GM19043 (cell line): ENCODE measurements at regions not wholly inside any gene's neighbourhood (a gene's known extent, or its start where the extent isn't known, plus 50 kb on each side); places are given as distances from the start of the nearest gene placed in this dataset.

Experiments
- ATAC-seq: cut with Tn5 transposase; IDR thresholded peaks from one replicate; pipeline ENCODE4 v1.9.1; 2021; ENCODE audit warnings: low read depth; ENCODE audit not compliant: unreplicated experiment

GRCh38 chr2:183214680-183215079 is 90.4 kb downstream of the NUP35 start:
- peak; percentile 73 for ATAC-seq

GRCh38 chr2:183215917-183216316 is 91.7 kb downstream of the NUP35 start:
- no peak for ATAC-seq

GRCh38 chr2:183219888-183220287 is 95.6 kb downstream of the NUP35 start:
- no peak for ATAC-seq

- ATAC-seq: no peak
Measured at GRCh38 chr2:183222751-183223150, 98.5 kb downstream of the NUP35 start.

DNA sequence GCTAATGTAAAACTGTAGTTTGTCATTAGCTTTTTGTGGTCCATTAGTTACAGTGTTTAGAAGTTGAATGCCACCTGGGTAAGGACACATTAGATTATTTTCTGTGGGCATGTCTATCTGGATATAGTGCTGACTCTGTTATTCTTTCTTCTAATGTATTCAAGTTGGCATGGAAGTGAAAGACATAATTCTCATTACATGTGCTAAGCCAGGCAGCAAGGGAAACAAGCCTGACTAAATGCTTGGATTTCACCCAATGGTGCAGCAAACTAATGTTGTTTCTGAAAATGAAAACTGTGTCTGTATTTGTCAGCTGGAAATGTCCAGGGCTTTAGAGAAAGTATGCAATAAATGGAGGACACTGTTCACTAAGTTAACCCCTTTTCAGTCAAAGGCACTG is 100.7 kb downstream of the NUP35 start:
- ATAC-seq: no peak

- no peak for ATAC-seq
Measured at GRCh38 chr2:183227176-183227575, 102.9 kb downstream of the NUP35 start.

GRCh38 chr2:183229386-183229785 is 105.1 kb downstream of the NUP35 start:
- no peak for ATAC-seq

GRCh38 chr2:183232161-183232865 is 108.1 kb downstream of the NUP35 start:
- ATAC-seq: no peak

- ATAC-seq: no peak
Measured at GRCh38 chr2:183242937-183243336, 118.7 kb downstream of the NUP35 start.

DNA sequence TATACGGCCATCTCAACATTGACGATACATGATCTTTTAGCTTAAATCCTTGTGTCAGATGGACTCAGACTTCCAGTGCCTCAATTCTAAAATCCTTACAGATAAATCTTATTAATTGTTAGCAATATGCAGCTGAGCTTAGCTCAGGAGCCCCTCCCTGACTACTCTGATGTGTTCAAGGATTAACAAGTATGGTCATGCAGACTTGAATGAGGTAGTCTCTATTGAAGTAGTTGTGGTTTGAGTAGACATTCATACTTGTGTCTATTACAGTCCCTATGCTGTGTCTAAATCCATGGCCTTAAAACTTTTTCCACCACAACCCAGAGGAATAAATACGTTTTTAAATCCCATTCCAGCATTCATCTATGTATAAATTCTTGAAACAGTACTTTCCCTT is 119.5 kb downstream of the NUP35 start:
- no peak for ATAC-seq

GRCh38 chr2:183244300-183244844 is 120.1 kb downstream of the NUP35 start:
- ATAC-seq: no peak

GRCh38 chr2:183248866-183249567 is 124.8 kb downstream of the NUP35 start:
- ATAC-seq: no peak

- ATAC-seq: no peak
Measured at GRCh38 chr2:183250061-183250460, 125.8 kb downstream of the NUP35 start.

GRCh38 chr2:183250472-183250871 is 126.2 kb downstream of the NUP35 start:
- no peak for ATAC-seq

- no peak for ATAC-seq
Measured at GRCh38 chr2:183253441-183254130, 129.3 kb downstream of the NUP35 start.

DNA sequence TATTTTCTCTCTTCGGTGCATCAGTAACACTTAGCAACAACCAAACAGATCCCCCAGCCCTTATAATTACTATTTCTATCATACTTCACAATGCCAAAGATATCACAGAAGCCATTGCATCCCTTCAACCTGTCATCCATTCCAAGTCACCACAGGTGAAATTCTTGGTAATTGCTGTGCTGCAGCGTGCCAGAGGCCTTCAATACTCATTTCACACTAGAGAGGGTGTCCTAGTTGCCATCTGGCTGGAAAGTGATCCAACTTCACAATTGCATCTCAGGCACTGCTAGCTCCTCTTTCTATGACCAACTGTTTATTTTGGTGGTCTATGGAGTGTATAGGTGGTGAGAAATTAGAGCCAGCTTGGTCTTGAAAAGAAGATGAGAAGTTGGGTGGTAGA is 131.2 kb downstream of the NUP35 start:
- no peak for ATAC-seq

- ATAC-seq: no peak
Measured at GRCh38 chr2:183259921-183260320, 135.7 kb downstream of the NUP35 start.

DNA sequence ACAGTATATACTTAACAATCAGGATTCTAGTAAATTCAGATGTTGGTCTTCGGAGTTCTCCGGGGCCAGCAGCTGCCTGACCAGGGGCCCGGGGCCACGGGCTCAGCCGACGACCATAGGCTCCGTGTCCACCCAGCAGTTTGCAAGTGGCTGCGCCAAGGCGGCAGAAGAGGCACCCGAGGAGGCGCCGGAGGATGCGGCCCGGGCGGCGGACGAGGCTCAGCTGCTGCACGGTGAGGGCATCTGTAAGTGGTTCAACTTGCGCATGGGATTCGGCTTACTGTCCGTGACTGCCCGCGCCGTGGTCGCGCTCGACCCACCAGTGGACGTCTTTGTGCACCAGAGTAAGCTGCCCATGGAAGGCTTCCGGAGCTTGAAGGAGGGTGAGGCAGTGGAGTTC is 136.3 kb downstream of the NUP35 start:
- no peak for ATAC-seq

DNA sequence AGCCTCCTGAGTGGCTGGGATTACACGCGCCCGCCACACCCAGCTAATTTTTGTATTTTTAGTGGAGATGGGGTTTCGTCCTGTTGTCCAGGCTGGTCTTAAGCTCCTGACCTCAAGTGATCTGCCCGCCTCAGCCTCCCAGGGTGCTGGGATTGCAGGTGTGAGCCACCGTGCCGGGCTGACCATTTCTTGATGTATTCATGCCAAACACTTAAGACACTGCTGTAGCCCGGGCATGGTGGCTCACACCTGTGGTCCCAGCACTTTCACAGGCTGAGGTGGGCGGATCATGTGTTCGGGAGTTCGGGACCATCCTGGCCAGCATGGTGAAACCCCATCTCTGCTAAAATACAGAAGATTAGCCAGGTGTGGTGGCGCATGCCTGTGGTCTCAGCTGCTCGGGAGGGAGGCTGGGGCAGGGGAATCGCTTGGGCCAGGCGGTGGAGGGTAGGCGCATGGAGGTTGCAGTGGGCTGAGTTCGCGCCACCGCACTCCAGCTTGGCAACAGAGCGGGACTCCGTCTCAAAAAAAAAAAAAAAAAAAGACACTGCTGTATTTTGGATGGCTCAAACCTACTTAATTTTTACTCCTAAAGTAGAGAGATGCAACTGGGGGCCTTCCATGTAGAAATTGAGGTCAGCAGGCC is 140.8 kb downstream of the NUP35 start:
- ATAC-seq: no peak

DNA sequence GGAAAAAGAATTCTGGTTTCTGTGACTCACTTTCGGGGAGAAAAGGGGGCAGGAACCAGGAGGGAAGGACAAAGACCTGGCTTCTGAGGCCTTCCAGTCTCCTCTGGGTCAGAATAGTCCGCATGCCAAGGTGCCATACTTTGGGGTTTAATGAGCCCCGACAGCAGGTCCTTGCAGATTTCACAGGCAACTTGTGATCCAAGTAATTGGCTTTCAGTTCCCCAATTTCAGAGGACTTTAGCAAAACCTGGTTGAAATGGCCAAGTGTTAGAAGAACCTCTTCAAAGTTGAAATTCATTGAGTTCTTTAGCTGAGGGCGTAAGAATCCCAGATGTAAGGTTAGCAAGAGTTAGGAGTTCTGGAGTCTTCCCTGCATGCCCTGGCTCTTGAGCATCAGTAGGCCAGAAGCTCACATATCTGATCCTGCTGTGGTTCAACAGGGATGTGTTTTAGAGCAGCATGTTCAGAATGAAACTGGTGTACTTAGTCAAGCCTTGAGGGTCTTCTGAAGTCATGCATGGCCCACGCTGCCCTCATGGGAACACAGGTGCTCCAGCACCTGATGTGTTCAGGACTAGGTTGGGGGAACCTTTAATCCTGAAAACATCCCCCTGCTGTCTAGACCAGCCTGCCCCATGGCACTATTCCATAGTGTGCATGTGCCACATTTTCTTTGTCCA is 143.0 kb downstream of the NUP35 start:
- ATAC-seq: peak; percentile 50
